Suppressor macrophage treated with lipopolysaccharide for 4 hours (primary cell): ENCODE measurements at regions not wholly inside any gene's neighbourhood (a gene's known extent, or its start where the extent isn't known, plus 50 kb on each side); places are given as distances from the start of the nearest gene placed in this dataset.
"Not testable (repeated sequence)": the region's sequence is repeated elsewhere in the genome, so short reads cannot be mapped to it uniquely, and the experiment has no call there.

Experiments used
- DNase-seq: peaks from one replicate; pipeline ENCODE4 v3.0.0-alpha.2; 2020

GRCh38 chr21:17118638-17119384 is 394.0 kb upstream of the CXADR start:
- DNase-seq = no peak

DNA sequence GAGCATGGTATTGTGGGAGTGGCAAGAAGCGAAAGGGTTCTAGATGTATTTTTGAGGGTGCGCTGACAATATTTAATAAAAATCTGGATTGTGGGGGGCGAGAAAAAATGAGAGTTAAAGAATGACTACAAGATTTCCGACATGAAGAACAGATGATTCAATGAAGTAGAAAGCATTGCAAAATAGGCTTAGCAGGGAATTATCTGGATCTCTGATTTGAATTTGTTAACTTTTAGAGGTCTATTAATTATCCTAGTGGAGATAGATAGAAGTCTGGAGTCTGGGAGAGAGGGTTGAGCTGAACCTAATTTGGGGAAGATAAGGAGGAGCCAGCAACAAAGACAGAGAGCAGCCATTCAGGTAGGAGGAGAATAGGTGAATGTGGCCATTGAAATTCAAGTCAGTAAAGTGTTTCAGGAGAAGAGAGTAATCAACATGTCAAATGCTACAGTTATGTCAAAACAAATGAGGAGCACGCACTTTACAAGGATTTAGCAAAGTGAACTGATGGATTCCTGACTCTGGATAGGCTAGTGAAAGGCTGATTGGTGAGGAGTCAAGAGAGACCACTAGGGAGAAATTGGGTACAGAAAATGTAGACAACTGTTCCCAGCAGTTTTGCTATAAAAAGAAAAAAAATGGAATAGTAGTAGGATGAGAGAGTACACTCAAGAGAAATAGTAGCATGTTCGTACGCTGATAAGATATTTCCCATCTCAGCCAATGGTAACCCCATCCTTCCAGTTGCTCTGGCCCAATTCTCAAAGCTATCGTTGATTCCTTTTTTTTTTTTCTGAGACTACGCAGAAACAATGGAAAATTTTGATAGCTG is 393.2 kb upstream of the CXADR start:
- no peak for DNase-seq

- not testable (repeated sequence) for DNase-seq
These were observed 385.4 kb upstream of the CXADR start for GRCh38 chr21:17127395-17127794.

- DNase-seq = no peak
These were observed 384.7 kb upstream of the CXADR start for GRCh38 chr21:17128132-17128531.

DNA sequence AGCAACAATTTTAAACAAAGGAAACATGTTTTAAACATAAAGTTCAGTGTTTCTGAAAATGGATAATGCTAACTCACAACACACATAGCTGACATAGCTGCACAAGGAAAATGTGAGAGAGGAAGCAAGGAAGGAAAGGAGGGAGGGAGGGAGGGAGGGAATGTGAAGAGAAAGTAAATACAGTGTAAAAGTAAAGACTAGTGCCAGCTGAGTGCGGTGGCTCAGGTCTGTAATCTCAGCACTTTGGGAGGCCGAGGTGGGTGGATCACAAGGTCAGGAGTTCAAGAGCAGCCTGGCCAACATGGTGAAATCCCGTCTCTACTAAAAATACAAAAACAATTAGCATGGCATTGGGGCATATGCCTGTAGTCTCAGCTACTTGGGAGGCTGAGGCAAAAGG is 373.7 kb upstream of the CXADR start:
- DNase-seq = not testable (repeated sequence)

- no peak for DNase-seq
These were observed 373.1 kb upstream of the CXADR start for GRCh38 chr21:17139696-17140095.

- no peak for DNase-seq
These were observed 366.4 kb upstream of the CXADR start for GRCh38 chr21:17146426-17146825.

- no peak for DNase-seq
These were observed 353.1 kb upstream of the CXADR start for GRCh38 chr21:17159697-17160096.

GRCh38 chr21:17185674-17186073 is 327.2 kb upstream of the CXADR start:
- no peak for DNase-seq

GRCh38 chr21:17189963-17190362 is 322.9 kb upstream of the CXADR start:
- no peak for DNase-seq

DNA sequence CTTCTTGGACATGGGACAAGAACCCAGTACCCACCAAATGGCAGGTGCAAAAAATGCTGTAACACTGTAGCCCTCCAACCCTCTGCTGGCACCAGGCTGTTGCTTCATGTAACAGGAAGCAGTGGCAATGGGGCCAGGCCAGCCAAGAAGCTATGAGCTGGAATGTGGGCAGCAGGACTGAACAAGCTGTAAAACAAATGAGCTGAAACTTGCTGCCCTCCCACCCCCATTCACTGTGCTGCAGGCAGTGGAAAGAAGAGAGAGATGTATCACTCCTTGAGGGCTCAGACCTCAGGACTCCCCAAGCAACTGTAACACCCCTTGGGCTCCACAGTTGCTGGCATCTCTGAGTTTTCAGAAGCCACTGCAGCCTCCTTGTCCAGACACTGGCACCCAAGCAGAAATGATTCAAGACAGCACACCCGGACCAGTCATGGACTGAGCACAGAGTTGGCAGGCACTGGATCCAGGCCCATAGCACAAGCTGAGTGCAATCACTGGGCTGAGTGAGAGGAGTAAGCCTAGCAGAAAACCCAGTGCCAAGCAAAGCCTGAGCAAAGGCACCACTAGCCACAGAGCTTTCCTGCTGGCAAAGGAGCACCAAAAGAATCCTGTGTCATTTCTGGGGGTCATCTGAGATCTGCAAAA is 321.4 kb upstream of the CXADR start:
- no peak for DNase-seq

GRCh38 chr21:17195351-17195750 is 317.5 kb upstream of the CXADR start:
- DNase-seq = no peak

DNA sequence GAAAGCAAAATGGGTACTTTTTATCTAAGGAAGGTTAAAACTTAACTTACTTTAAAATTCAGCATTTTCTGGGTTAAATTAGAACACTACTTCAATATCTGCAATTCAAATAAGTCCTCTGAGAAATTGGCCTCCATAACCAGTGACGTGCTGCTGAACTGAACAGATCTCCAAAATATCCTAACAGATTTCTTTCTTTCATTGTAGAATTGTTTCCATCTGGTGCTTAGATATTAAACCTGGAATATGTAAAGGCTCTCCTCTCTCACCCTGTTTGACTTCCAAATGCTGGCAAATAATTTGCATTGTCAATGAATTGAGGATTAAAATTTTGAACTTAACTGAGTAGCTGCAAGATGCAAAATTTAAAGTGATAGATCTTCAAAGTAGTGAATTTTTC is 316.9 kb upstream of the CXADR start:
- no peak for DNase-seq

DNA sequence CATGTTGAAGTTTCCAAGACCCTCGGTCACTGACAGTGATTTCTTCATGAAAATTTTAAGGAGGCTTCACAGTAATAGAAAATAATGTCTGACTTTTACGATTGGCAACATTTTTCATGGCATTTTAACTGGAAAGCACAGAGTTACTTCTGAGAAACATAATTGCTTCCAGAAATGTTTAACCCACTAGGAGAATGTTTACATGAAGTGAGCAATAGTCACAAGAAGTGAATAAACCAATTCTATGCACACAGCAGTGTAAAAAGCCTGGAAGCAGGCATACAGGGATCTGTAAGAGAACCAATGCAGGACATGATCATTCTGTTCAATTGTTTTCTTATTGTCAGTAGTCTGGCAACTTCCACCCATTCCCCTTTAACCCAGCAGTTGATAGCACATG is 316.2 kb upstream of the CXADR start:
- no peak for DNase-seq

GRCh38 chr21:17197996-17198395 is 314.8 kb upstream of the CXADR start:
- no peak for DNase-seq

DNA sequence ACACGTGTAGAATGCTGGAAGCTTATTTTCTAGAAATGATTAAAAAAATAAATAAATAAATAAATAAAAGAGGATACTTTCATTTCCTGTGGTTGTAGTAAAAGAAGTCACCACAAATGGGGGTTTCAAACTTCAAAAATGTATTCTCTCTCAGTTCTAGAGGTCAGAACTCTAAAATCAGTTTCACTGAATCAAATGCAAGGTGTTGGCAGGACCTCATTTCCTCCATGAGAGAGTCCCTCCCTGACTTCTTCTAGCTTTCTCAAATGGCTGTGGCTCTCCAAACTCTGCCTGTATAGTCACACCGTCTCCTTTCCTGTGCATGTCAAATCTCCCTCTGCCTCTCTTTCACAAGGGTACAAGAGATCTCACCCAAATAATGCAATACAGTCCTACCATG is 312.6 kb upstream of the CXADR start:
- DNase-seq = no peak

- no peak for DNase-seq
These were observed 311.0 kb upstream of the CXADR start for GRCh38 chr21:17201741-17202260.

DNA sequence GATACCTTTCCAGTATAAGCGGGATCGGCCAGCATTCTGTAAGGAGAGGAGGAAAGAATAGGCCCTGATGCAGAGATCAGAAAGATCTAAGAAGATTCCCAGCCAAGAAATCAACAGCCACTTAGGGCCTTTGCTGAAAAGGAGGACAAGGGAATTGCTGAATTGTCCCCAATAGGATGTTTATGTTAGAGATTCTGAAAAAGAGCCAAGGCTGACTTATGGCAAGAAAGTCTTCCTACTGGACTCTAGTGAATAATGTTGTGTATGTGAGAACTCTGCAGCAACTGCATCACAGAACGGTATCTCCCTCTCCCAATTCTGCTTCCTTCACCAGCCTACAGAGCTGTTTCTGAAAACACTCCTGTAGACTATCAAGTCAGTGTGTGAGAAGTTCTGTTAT is 298.0 kb upstream of the CXADR start:
- no peak for DNase-seq

- DNase-seq = not testable (repeated sequence)
These were observed 293.8 kb upstream of the CXADR start for GRCh38 chr21:17219050-17219449.

GRCh38 chr21:17231124-17231523 is 281.7 kb upstream of the CXADR start:
- DNase-seq = no peak

GRCh38 chr21:17231771-17232170 is 281.1 kb upstream of the CXADR start:
- no peak for DNase-seq

- no peak for DNase-seq
These were observed 274.4 kb upstream of the CXADR start for GRCh38 chr21:17238468-17238867.

GRCh38 chr21:17250778-17251241 is 262.0 kb upstream of the CXADR start:
- DNase-seq = no peak
